ENCODE measurements at regions not wholly inside any gene's neighbourhood (a gene's known extent, or its start where the extent isn't known, plus 50 kb on each side); places are given as distances from the start of the nearest gene placed in this dataset.

- TF ChIP-seq, protein P1, sequence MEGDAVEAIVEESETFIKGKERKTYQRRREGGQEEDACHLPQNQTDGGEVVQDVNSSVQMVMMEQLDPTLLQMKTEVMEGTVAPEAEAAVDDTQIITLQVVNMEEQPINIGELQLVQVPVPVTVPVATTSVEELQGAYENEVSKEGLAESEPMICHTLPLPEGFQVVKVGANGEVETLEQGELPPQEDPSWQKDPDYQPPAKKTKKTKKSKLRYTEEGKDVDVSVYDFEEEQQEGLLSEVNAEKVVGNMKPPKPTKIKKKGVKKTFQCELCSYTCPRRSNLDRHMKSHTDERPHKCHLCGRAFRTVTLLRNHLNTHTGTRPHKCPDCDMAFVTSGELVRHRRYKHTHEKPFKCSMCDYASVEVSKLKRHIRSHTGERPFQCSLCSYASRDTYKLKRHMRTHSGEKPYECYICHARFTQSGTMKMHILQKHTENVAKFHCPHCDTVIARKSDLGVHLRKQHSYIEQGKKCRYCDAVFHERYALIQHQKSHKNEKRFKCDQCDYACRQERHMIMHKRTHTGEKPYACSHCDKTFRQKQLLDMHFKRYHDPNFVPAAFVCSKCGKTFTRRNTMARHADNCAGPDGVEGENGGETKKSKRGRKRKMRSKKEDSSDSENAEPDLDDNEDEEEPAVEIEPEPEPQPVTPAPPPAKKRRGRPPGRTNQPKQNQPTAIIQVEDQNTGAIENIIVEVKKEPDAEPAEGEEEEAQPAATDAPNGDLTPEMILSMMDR (IDR thresholded peaks at IDR 0.05): no peak
- no peak for TF ChIP-seq POLR2A (IDR thresholded peaks at IDR 0.05)
Observed at GRCh38 chr6:113047932-113048331, 700.8 kb downstream of the RFPL4B start.
